NCI-H526 (cell line): ENCODE measurements at regions not wholly inside any gene's neighbourhood (a gene's known extent, or its start where the extent isn't known, plus 50 kb on each side); places are given as distances from the start of the nearest gene placed in this dataset.
"Not testable (repeated sequence)": the region's sequence is repeated elsewhere in the genome, so short reads cannot be mapped to it uniquely, and the experiment has no call there.

Experiments
- DNase-seq, 2 experiments: peaks; one replicate each; lab custom pipeline; 2025; lab: John Stamatoyannopoulos, UW

DNA sequence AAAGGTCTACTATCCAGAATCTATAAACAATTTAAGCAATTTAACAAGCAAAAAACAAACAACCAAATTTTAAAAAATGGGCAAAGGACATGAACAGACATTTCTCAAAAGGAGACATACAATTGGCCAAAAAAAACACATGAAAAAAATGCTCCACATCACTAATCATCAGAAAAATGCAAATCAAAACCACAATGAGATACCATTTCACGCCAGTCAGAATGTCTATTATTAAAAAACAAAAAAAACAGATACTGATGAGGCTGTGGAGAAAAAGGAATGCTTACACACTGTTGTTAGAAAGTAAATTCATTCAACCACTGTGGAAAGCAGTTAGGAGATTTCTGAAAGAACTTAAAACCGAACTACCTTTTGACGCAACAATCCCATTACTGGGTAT lies 66.4 kb upstream of the SESTD1 start:
- no peak for DNase-seq

- no peak for DNase-seq
Measured at GRCh38 chr2:179322289-179322688, 57.7 kb upstream of the SESTD1 start.

GRCh38 chr2:179321034-179321433 lies 56.4 kb upstream of the SESTD1 start:
- DNase-seq, result not testable (repeated sequence)

GRCh38 chr2:179314729-179315128 lies 50.1 kb upstream of the SESTD1 start:
- not testable (repeated sequence) for DNase-seq
